Activated CD4-positive, alpha-beta memory T cell treated with anti-CD3 and anti-CD28 coated beads for 36 hours (primary cell): ENCODE measurements at regions not wholly inside any gene's neighbourhood (a gene's known extent, or its start where the extent isn't known, plus 50 kb on each side); places are given as distances from the start of the nearest gene placed in this dataset.

Source experiments
- CTCF ChIA-PET: fragments of 350-600 bp; sonication (Branson Sonifier 250); formaldehyde crosslinking; loops from one replicate; lab custom pipeline; 2021; ENCODE audit warnings: antibody characterized with exemption, inconsistent platforms; lab: Charles Lee
- POLR2A ChIA-PET: fragments of 350-600 bp; sonication (Branson Sonifier 250); formaldehyde crosslinking; loops from one replicate; lab custom pipeline; 2021; ENCODE audit warnings: antibody characterized with exemption; lab: Charles Lee
- DNase-seq: peaks from one replicate; pipeline ENCODE4 v3.0.0-alpha.2; 2020
- H3K27ac Mint-ChIP-seq: one replicate; pipeline ENCODE4 v1.8.0; 2021; ENCODE audit warnings: mixed read lengths
- H3K27me3 Mint-ChIP-seq: one replicate; pipeline ENCODE4 v1.8.0; 2021; ENCODE audit warnings: mixed read lengths
- H3K36me3 Mint-ChIP-seq: one replicate; pipeline ENCODE4 v1.8.0; 2021; ENCODE audit warnings: mixed read lengths
- H3K4me1 Mint-ChIP-seq: one replicate; pipeline ENCODE4 v1.8.0; 2021; ENCODE audit warnings: low read depth, mixed read lengths
- H3K4me3 Mint-ChIP-seq: one replicate; pipeline ENCODE4 v1.8.0; 2021; ENCODE audit warnings: mild to moderate bottlenecking, mixed read lengths
- H3K9me3 Mint-ChIP-seq: one replicate; pipeline ENCODE4 v1.8.0; 2021; ENCODE audit warnings: mixed read lengths
- intact Hi-C: fragments of 100-400 bp; cut with micrococcal nuclease; formaldehyde crosslinking; loops from one replicate; pipeline ENCODE4 v1.15.1; 2023

DNA sequence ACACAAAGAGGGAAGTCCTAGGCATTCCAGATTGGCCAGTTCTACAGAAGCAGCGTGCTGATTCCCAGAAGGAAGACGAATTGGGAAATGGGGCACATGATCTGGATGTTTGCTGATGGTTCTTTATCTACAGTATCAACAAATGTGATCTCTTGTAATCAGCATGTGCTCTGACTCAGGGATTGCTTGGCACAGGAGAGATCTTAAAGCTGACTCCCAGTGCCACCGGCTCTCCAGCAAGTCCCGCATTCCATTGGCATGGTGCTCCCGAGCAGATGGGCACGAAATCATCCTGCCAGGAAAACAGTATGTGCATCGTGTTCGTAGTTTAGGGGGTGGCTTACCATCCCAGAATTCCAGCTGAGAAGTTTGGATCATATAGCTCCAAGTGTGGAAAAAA, 259.9 kb upstream of the NR2F2 start:
- H3K9me3 Mint-ChIP-seq, result no peaks in the 10 kb centered on the region
- H3K27ac Mint-ChIP-seq, result no peak overlapping the region
- H3K4me3 Mint-ChIP-seq, result no peak overlapping the region
- no peaks in the 10 kb centered on the region for H3K4me1 Mint-ChIP-seq
- DNase-seq, result no peak
- H3K27me3 Mint-ChIP-seq, result peaks cover 2% of the 10 kb centered on the region
- POLR2A ChIA-PET, result no interaction called here
- H3K36me3 Mint-ChIP-seq, result no peaks in the 10 kb centered on the region
- CTCF ChIA-PET, result no interaction called here
- intact Hi-C loops, result no loop called here

DNA sequence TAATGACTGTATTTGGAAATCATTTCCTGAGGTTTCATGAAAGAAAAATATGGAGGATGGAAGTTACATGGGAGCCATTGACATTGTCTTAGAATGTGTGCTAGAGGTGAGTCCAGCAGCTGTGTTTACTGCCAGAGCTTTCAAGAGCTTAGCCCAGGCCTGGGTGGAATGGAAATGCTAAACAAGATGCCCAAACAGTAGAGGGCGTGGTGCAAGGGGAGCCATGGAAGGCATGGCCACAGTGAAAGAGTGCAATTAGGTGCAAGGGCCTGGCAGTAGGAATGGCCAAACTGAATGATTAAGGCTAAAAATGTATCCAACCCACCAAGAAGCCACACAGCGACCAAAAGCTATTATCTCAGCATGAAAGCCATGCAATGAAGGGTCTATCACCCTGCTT, 257.7 kb upstream of the NR2F2 start:
- no peak overlapping the region for H3K27ac Mint-ChIP-seq
- H3K27me3 Mint-ChIP-seq, result peaks cover 3% of the 10 kb centered on the region
- no peak overlapping the region for H3K4me3 Mint-ChIP-seq
- ChIA-PET CTCF (no interaction called here), POLR2A (no interaction called here)
- H3K9me3 Mint-ChIP-seq, result no peaks in the 10 kb centered on the region
- no peaks in the 10 kb centered on the region for H3K36me3 Mint-ChIP-seq
- DNase-seq, result no peak
- intact Hi-C loops, result no loop called here
- H3K4me1 Mint-ChIP-seq, result no peaks in the 10 kb centered on the region

- ChIA-PET POLR2A (no interaction called here), CTCF (no interaction called here)
- H3K27me3 Mint-ChIP-seq, result peaks cover 3% of the 10 kb centered on the region
- H3K4me1 Mint-ChIP-seq, result no peaks in the 10 kb centered on the region
- no peak overlapping the region for H3K27ac Mint-ChIP-seq
- intact Hi-C loops, result no loop called here
- no peak for DNase-seq
- H3K36me3 Mint-ChIP-seq, result no peaks in the 10 kb centered on the region
- no peak overlapping the region for H3K4me3 Mint-ChIP-seq
- no peaks in the 10 kb centered on the region for H3K9me3 Mint-ChIP-seq
Observed at GRCh38 chr15:96073908-96074307, 256.6 kb upstream of the NR2F2 start.

GRCh38 chr15:96075895-96076294, 254.6 kb upstream of the NR2F2 start:
- Mint-ChIP-seq H3K27ac (no peak overlapping the region), H3K4me1 (no peaks in the 10 kb centered on the region), H3K27me3 (peaks cover 1% of the 10 kb centered on the region), H3K9me3 (no peaks in the 10 kb centered on the region), H3K36me3 (no peaks in the 10 kb centered on the region), H3K4me3 (no peak overlapping the region)
- CTCF ChIA-PET, result no interaction called here
- no peak for DNase-seq
- POLR2A ChIA-PET, result interaction anchor here (0.5 kb wide), 1 partner anchor 280 kb away, joined by 7 read pairs; no protein-coding TSS in a partner anchor
- intact Hi-C loops, result no loop called here

DNA sequence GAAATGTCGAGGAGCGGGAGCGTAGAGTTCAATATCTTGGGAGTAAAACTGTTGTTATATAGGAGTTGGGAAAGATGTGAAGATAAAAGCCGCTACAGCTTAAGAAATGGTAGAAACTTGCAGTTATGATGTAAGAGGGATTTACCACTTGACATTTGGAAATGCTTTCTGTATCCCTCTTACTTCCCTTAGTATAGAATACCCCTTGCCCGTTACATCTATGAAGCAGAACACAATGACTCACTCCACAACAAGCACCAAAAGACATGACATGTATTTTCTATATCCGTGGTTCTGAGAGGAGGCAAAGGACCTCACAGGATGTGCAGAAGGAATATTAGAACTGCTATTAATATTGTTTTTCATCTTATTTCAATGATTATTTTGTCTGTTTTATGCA, 254.2 kb upstream of the NR2F2 start:
- intact Hi-C loops, result no loop called here
- Mint-ChIP-seq H3K4me1 (no peaks in the 10 kb centered on the region), H3K27ac (no peak overlapping the region), H3K4me3 (no peak overlapping the region), H3K9me3 (no peaks in the 10 kb centered on the region), H3K36me3 (no peaks in the 10 kb centered on the region), H3K27me3 (peaks cover 1% of the 10 kb centered on the region)
- CTCF ChIA-PET, result no interaction called here
- DNase-seq, result no peak
- POLR2A ChIA-PET, result no interaction called here

DNA sequence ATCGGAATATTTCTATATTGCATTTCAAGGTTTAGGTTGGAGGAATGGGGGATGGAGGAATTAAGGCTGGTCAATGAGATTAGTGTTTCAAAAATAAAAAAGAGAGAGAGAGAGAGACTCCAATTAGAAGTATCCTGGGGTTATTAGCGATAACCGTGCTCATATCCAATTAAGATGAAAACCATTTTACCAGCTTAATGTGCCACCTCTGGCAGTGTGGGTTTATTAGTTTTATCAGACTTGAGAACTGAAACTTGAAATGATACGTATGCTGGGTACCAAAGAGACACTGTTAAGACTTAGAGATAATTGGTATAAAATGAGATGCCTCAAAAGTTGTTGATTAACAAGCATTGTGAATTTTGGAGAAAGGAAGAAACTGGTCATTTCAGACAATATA, 251.5 kb upstream of the NR2F2 start:
- H3K4me1 Mint-ChIP-seq, result no peaks in the 10 kb centered on the region
- intact Hi-C loops, result no loop called here
- CTCF ChIA-PET, result no interaction called here

GRCh38 chr15:96079882-96080281, 250.6 kb upstream of the NR2F2 start:
- Mint-ChIP-seq H3K36me3 (no peaks in the 10 kb centered on the region), H3K4me3 (no peak overlapping the region), H3K27me3 (peaks cover 1% of the 10 kb centered on the region), H3K4me1 (no peaks in the 10 kb centered on the region), H3K9me3 (no peaks in the 10 kb centered on the region), H3K27ac (no peak overlapping the region)
- ChIA-PET CTCF (no interaction called here), POLR2A (no interaction called here)
- DNase-seq, result no peak
- intact Hi-C loops, result no loop called here

More for the DNA sequence above, 251.5 kb upstream of the NR2F2 start:
- Mint-ChIP-seq H3K9me3 (no peaks in the 10 kb centered on the region), H3K27ac (no peak overlapping the region), H3K4me3 (no peak overlapping the region), H3K27me3 (peaks cover 1% of the 10 kb centered on the region), H3K36me3 (no peaks in the 10 kb centered on the region)
- DNase-seq, result no peak
- POLR2A ChIA-PET, result no interaction called here

DNA sequence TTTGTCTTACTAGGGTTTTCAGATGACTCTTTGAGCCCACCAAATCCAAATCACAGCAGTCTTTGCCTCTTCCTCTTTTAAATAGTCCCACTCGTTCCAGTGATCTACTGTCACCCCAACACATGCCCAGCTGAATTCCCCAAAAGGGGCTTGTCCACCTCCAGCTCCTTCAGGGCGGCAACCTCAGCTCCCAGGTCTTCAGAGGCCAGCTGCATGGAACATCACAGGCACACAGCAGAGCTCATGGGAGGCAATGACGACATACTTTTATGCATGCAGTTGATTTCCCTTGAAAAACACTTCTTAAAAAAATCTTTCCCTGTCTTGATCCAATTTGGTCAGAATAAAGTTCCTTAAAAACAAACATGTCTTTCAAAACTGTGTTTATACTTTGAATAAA, 244.3 kb upstream of the NR2F2 start:
- H3K27me3 Mint-ChIP-seq, result peaks cover 2% of the 10 kb centered on the region
- POLR2A ChIA-PET, result no interaction called here
- no peaks in the 10 kb centered on the region for H3K9me3 Mint-ChIP-seq
- H3K36me3 Mint-ChIP-seq, result no peaks in the 10 kb centered on the region
- CTCF ChIA-PET, result no interaction called here
- no peak for DNase-seq
- H3K4me3 Mint-ChIP-seq, result no peak overlapping the region
- no peak overlapping the region for H3K27ac Mint-ChIP-seq
- intact Hi-C loops, result no loop called here
- H3K4me1 Mint-ChIP-seq, result no peaks in the 10 kb centered on the region

DNA sequence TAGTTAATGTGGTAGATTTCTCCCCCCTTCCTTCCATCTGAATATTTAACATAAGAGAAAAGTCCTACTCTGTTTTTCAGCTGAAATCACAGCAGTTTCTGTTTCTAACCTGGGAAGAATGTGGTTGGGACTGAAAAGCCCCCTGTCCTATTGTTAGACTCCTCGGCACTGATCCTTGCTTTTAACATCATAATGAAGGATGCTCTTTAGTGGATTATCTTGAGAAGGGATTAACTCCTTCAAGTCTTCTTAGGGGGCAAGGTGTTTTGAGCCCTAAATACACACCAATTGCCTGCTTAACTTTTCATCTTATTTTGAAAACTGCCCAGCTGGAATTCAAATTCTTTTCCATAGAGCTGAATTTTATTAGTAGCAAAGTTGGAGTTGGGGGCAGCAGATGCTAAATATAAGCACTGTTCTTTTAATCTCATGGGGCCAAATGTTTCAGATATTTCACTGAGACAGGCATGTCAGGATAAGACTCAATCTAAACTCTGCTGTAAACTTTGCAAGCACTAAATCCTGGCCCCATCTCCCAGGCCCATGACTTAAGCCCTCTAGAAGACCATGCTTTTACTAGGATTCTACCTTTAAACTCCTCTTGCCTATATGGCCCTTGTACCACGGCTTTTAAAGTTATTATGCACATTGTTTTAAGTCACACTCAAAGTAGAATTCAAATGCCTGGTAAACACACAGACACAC, 243.2 kb upstream of the NR2F2 start:
- no peak overlapping the region for H3K4me3 Mint-ChIP-seq
- no peaks in the 10 kb centered on the region for H3K4me1 Mint-ChIP-seq
- intact Hi-C loops, result no loop called here
- DNase-seq, result no peak
- H3K9me3 Mint-ChIP-seq, result no peaks in the 10 kb centered on the region
- ChIA-PET POLR2A (no interaction called here), CTCF (no interaction called here)
- peaks cover 2% of the 10 kb centered on the region for H3K27me3 Mint-ChIP-seq
- H3K36me3 Mint-ChIP-seq, result no peaks in the 10 kb centered on the region
- no peak overlapping the region for H3K27ac Mint-ChIP-seq

DNA sequence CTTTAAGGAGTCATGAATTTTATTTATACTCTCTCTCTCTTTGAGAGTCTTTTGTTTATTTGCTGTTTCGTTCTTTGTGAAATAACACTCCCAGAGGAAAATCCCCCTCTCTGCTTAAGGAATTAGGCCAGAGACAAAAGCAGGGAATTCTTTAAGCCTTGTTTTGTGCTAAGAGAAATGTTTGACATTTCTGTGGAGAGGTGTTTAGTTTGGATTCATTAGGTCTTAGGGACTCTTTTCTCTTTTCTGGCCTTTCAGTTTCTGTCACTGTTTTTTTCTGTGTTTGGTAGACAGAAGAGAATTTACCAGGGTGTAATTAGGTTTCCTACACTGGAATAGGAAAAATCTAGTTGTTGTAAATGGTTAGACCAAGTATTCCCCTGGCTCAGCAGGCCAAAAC, 241.8 kb upstream of the NR2F2 start:
- no peaks in the 10 kb centered on the region for H3K36me3 Mint-ChIP-seq
- intact Hi-C loops, result no loop called here
- H3K27me3 Mint-ChIP-seq, result peaks cover 2% of the 10 kb centered on the region
- no peak overlapping the region for H3K4me3 Mint-ChIP-seq
- H3K4me1 Mint-ChIP-seq, result no peaks in the 10 kb centered on the region
- DNase-seq, result no peak
- CTCF ChIA-PET, result no interaction called here
- POLR2A ChIA-PET, result no interaction called here
- no peaks in the 10 kb centered on the region for H3K9me3 Mint-ChIP-seq
- H3K27ac Mint-ChIP-seq, result no peak overlapping the region

DNA sequence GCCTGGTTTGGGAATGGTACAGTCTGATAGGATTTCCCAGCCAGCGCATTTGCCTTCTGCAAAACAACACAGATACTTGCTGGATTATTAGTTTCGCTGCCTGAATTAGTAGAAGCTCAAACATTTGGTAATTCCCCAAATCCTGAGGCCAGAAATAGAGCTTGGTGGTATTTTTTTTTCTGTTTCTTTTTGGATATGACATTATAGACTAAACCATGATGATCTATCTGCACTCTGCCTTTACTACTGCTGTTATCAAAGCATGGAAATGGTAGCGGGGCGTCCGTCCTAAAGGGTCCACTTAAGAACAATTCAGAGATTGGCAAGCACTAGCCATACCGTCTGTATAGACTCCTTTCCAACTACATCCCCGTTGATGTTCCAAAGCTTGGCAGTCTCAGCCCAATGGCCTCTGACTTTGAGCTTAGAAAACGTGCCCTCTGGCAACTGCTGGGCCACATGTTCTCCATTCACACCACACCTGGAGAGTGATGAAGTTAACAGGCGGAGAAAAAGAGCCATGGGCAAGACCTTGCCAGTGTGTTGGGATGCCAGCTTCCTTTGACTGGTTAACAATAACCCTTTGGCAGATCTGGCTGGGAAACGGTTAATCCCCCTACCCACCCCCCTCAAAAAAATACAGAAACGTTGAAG, 241.0 kb upstream of the NR2F2 start:
- Mint-ChIP-seq H3K4me3 (no peak overlapping the region), H3K9me3 (no peaks in the 10 kb centered on the region), H3K27ac (no peak overlapping the region), H3K4me1 (no peaks in the 10 kb centered on the region), H3K36me3 (no peaks in the 10 kb centered on the region), H3K27me3 (peaks cover 2% of the 10 kb centered on the region)
- no peak for DNase-seq
- intact Hi-C loops, result no loop called here
- POLR2A ChIA-PET, result no interaction called here
- CTCF ChIA-PET, result no interaction called here

- intact Hi-C loops, result no loop called here
- CTCF ChIA-PET, result no interaction called here
- no peak for DNase-seq
- no peaks in the 10 kb centered on the region for H3K36me3 Mint-ChIP-seq
- H3K4me1 Mint-ChIP-seq, result no peaks in the 10 kb centered on the region
- H3K4me3 Mint-ChIP-seq, result no peak overlapping the region
- peaks cover 2% of the 10 kb centered on the region for H3K27me3 Mint-ChIP-seq
- no peak overlapping the region for H3K27ac Mint-ChIP-seq
- POLR2A ChIA-PET, result no interaction called here
- no peaks in the 10 kb centered on the region for H3K9me3 Mint-ChIP-seq
Observed at GRCh38 chr15:96092186-96092585, 238.3 kb upstream of the NR2F2 start.

DNA sequence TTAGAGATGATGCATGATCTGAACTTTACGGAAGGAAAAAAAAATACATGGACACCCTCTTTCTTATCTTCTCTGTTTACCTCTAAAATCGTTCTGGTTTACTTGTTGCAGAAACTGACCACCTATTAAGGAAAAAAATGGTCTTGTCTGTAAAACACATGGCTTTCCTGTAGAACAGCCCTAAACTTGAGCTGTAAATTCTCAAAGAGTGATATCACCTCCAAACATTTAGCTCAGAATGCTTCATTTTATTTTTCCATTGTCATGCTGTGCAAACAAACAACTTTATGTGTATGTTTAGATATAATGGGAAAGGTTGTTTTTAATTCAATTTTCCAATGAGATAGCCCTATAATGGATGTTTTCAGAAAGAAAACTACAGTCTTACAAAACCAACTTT, 237.4 kb upstream of the NR2F2 start:
- Mint-ChIP-seq H3K36me3 (no peaks in the 10 kb centered on the region), H3K9me3 (no peaks in the 10 kb centered on the region), H3K27ac (no peak overlapping the region), H3K4me1 (no peaks in the 10 kb centered on the region), H3K27me3 (peaks cover 2% of the 10 kb centered on the region), H3K4me3 (no peak overlapping the region)
- CTCF ChIA-PET, result no interaction called here
- intact Hi-C loops, result no loop called here
- DNase-seq, result no peak
- POLR2A ChIA-PET, result no interaction called here
